ENCODE measurements at regions not wholly inside any gene's neighbourhood (a gene's known extent, or its start where the extent isn't known, plus 50 kb on each side); places are given as distances from the start of the nearest gene placed in this dataset.

DNA sequence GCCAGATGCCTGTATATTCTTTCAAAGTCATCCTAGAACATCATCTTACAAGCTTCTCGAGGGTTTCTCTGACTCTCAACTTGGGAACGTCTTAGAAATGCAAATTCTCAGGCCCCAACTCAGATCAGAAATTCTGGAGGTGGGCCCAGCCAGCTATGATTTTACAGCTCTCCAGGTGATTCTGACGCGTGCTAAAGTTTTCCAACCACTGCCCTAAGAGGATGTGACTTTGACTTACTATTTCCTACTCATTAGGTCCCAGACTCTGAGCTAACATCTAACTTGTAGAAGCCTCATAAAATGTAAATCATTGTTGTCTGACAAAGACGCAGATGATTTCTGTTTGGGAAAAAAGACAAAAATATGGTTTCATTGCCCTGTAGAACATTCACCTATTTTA lies 61.1 kb downstream of the IRAG1 start:
- TF ChIP-seq EP300 (IDR thresholded peaks at IDR 0.05; ENCODE audit: low read depth), result no peak
- TF ChIP-seq CTCF (IDR thresholded peaks at IDR 0.05), result no peak
- TF ChIP-seq POLR2A (IDR thresholded peaks at IDR 0.05), result no peak

All from transverse colon (tissue), 3 donors.